Small intestine (tissue), 7 donors: ENCODE measurements at regions not wholly inside any gene's neighbourhood (a gene's known extent, or its start where the extent isn't known, plus 50 kb on each side); places are given as distances from the start of the nearest gene placed in this dataset.
A peak's percentile ranks its signal among the peaks of the same experiment; 100 is the strongest.

Source experiments
- DNase-seq, 2 donors: peaks; one replicate each; pipeline versions ENCODE4 v3.0.0 to v3.0.0-alpha.2; 2013
- FAIRE-seq: peaks from 2 replicates; lab custom pipeline; 2012; peaks lifted over from hg19 to GRCh38; lab: Jason Lieb, UNC
- H3K27ac ChIP-seq, 3 donors: one replicate each; pipeline ENCODE4 v1.5.1; 2013; ENCODE audit warnings: low read length in 2 of 3, mild to moderate bottlenecking in 2 of 3, control low read depth in 1 of 3, inconsistent platforms in 1 of 3, low read depth in 1 of 3, moderate library complexity in 1 of 3
- H3K27me3 ChIP-seq, 3 donors: one replicate each; pipeline ENCODE4 v1.6.1; 2013; ENCODE audit warnings: low read length in 3 of 3, inconsistent platforms in 1 of 3; ENCODE audit not compliant: control insufficient read depth in 3 of 3, insufficient read depth in 3 of 3
- H3K36me3 ChIP-seq, 3 donors: one replicate each; pipeline ENCODE4 v1.6.1; 2013; ENCODE audit warnings: low read length in 3 of 3, inconsistent platforms in 1 of 3, low read depth in 1 of 3, mild to moderate bottlenecking in 1 of 3, moderate library complexity in 1 of 3; ENCODE audit not compliant: control insufficient read depth in 3 of 3, insufficient read depth in 2 of 3
- H3K4me1 ChIP-seq, 3 donors: one replicate each; pipeline ENCODE4 v1.6.1; 2013; ENCODE audit warnings: low read length in 2 of 3, inconsistent platforms in 1 of 3, low read depth in 1 of 3, mild to moderate bottlenecking in 1 of 3, moderate library complexity in 1 of 3; ENCODE audit not compliant: control insufficient read depth in 3 of 3, insufficient read depth in 2 of 3
- H3K4me3 ChIP-seq, 3 donors: one replicate each; pipeline ENCODE4 v1.5.1; 2013; ENCODE audit warnings: low read length in 3 of 3, control low read depth in 1 of 3, inconsistent platforms in 1 of 3, low read depth in 1 of 3, mild to moderate bottlenecking in 1 of 3, moderate library complexity in 1 of 3
- H3K9me3 ChIP-seq, 2 donors: one replicate each; pipeline ENCODE4 v1.6.1; 2013; ENCODE audit warnings: low read depth in 1 of 2, low read length in 1 of 2; ENCODE audit not compliant: control insufficient read depth in 2 of 2, insufficient read depth in 1 of 2
- WGBS, 3 donors: extraction: QIAGEN DNeasy Blood & Tissue Kit; methylation state at CpG; one replicate each; pipeline ENCODE4 v1.1.7; 2013; 5-methylcytosine and 5-hydroxymethylcytosine counted together
- donor health status: healthy with polysubstance abuse.
- donor health status: control.
- donor health status: control.
- donor health status: Bipolar disorder and iron deficiency.
- donor health status: healthy.

DNA sequence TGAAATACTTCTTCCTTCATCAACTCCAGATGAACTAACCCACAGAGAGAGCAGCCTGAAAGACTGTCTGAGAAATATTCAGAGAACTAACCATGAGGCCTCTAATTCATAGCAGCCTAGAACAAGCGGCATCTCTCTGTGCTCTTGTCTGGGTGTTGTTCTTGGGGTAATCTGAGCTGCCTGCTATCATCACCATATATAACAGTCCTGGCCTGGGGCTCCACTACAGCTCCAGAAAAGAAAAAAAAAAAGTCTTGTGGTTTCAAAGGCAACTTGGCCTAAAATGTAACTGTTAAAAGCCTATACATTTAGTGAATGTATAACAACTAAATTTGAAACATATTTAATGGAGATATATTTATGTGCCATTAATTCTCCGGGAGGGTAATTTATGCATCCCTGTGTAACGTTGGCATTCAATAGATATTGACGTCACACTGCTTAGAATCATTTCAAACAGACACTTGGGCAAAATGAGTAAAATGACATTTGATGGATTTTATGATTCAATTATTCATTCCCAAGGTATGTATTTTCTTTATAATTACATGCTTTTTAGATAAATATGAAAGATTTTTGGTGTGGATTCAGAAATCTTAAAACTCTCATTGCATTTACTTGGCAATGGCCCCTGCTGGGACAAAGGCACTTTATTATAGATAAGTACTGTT, 294.3 kb downstream of the HRH4 start:
- WGBS, 3 donors: 88 to 91% (median 88%) methylated on average over 4 of the region's 4 CpGs
- no peak overlapping the region for H3K4me3 ChIP-seq
- H3K27ac ChIP-seq: no peak overlapping the region
- no peaks in the 10 kb centered on the region for H3K36me3 ChIP-seq
- FAIRE-seq (no peak), DNase-seq (no peak)
- H3K9me3 ChIP-seq: no peaks in the 10 kb centered on the region
- H3K27me3 ChIP-seq: no peaks in the 10 kb centered on the region
- no peaks in the 10 kb centered on the region for H3K4me1 ChIP-seq

- Histone ChIP-seq H3K27me3 (no peaks in the 10 kb centered on the region), H3K4me1 (no peaks in the 10 kb centered on the region), H3K27ac (no peak overlapping the region), H3K36me3 (no peaks in the 10 kb centered on the region), H3K4me3 (no peak overlapping the region), H3K9me3 (no peaks in the 10 kb centered on the region)
- DNase-seq (no peak), FAIRE-seq (no peak)
Observed at GRCh38 chr18:24756385-24756784, 295.9 kb downstream of the HRH4 start.

- H3K36me3 ChIP-seq: no peaks in the 10 kb centered on the region
- FAIRE-seq: no peak
- no peaks in the 10 kb centered on the region for H3K27me3 ChIP-seq
- no peaks in the 10 kb centered on the region for H3K4me1 ChIP-seq
- H3K4me3 ChIP-seq: no peak overlapping the region
- H3K9me3 ChIP-seq: no peaks in the 10 kb centered on the region
- no peak overlapping the region for H3K27ac ChIP-seq
- no peak for DNase-seq
Observed at GRCh38 chr18:24757134-24757533, 296.7 kb downstream of the HRH4 start.

GRCh38 chr18:24761765-24762164, 301.3 kb downstream of the HRH4 start:
- Histone ChIP-seq H3K36me3 (no peaks in the 10 kb centered on the region), H3K27me3 (no peaks in the 10 kb centered on the region), H3K9me3 (no peaks in the 10 kb centered on the region), H3K4me1 (no peaks in the 10 kb centered on the region), H3K4me3 (no peak overlapping the region), H3K27ac (no peak overlapping the region)
- FAIRE-seq: peak; percentile 30
- no peak for DNase-seq

DNA sequence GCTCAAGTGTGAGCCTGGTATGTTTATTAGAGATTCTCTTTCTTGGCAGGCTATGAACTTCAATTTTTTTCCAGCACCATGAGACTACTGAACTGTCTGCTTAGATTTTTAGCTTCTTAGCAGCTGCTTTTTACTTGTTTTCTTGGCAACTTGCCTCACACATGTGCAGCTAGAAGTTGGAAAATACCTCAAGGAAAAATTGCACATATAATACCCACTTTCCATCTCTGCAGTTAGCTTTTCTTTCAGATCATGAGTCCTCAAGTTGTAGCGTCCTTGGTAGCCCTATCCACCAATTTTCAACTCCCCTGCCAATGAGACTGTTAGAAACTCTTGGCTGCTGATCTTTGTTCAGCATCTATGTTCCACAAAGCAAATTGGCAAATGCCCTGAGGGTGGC, 302.1 kb downstream of the HRH4 start:
- no peak overlapping the region for H3K27ac ChIP-seq
- no peak overlapping the region for H3K4me3 ChIP-seq
- no peaks in the 10 kb centered on the region for H3K4me1 ChIP-seq
- H3K27me3 ChIP-seq: no peaks in the 10 kb centered on the region
- H3K36me3 ChIP-seq: no peaks in the 10 kb centered on the region
- H3K9me3 ChIP-seq: no peaks in the 10 kb centered on the region
- FAIRE-seq (no peak), DNase-seq (no peak)
- WGBS, 3 donors: 57 to 91% (median 70%) methylated on average over 1 of the region's 1 CpG

DNA sequence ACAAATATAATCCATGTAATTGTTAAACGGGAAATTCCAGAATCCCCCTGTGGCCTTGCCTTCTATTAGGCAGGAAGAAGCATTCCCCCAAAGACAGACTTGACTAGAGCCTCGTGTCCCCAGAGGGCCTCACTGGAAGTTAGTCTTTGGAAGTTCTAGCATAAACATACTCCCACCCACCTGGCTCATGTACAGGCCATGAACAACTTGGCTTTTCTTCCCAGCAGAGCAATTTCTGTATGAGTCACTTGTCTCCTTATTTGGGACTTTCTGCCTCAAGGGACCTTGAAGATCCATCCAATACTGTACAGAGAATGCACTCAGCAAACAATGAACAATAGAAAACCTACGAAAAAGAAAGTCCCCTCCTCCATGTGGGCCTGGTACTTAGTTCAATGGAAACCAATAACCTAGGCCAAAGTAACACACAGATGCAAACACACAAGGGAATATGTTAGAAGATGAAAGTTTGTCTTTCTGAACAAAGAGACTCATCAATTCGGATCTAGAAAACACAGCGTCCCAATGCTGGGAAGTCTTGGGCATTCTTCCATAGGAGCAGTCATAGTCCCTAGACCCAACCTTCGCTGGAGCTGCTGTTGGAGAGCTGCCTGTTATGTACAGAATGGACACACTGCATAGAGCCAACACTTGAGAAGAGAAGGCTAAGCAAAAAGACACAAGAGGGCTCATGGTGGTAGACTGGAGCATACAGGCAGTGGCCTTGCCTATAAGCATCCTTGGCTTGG, 303.5 kb downstream of the HRH4 start:
- no peaks in the 10 kb centered on the region for H3K9me3 ChIP-seq
- no peak overlapping the region for H3K27ac ChIP-seq
- no peaks in the 10 kb centered on the region for H3K27me3 ChIP-seq
- WGBS, 3 donors: 54 to 72% (median 67%) methylated on average over 6 of the region's 6 CpGs
- no peaks in the 10 kb centered on the region for H3K36me3 ChIP-seq
- no peak for DNase-seq
- no peak overlapping the region for H3K4me3 ChIP-seq
- FAIRE-seq: no peak
- no peaks in the 10 kb centered on the region for H3K4me1 ChIP-seq

GRCh38 chr18:24764766-24765165, 304.3 kb downstream of the HRH4 start:
- no peaks in the 10 kb centered on the region for H3K36me3 ChIP-seq
- no peak for DNase-seq
- no peak overlapping the region for H3K27ac ChIP-seq
- H3K27me3 ChIP-seq: no peaks in the 10 kb centered on the region
- H3K4me3 ChIP-seq: no peak overlapping the region
- H3K9me3 ChIP-seq: no peaks in the 10 kb centered on the region
- 73 to 87% (median 84%) methylated on average over 5 of the region's 5 CpGs for WGBS, 3 donors
- no peak for FAIRE-seq
- H3K4me1 ChIP-seq: no peaks in the 10 kb centered on the region

GRCh38 chr18:24766376-24766775, 305.9 kb downstream of the HRH4 start:
- FAIRE-seq: no peak

More at GRCh38 chr18:24766376-24766775, 305.9 kb downstream of the HRH4 start:
- no peak overlapping the region for H3K4me3 ChIP-seq
- WGBS, 3 donors: 64 to 75% (median 71%) methylated on average over 1 of the region's 1 CpG
- no peak for DNase-seq
- H3K4me1 ChIP-seq: peaks cover 0 to 12% (median 2%) of the 10 kb centered on the region in 3 donors
- no peaks in the 10 kb centered on the region for H3K27me3 ChIP-seq
- no peaks in the 10 kb centered on the region for H3K36me3 ChIP-seq
- no peak overlapping the region for H3K27ac ChIP-seq
- peaks cover 0 to 4% of the 10 kb centered on the region in 2 donors for H3K9me3 ChIP-seq
